Retinal pigment epithelial cell (primary cell): ENCODE measurements at regions not wholly inside any gene's neighbourhood (a gene's known extent, or its start where the extent isn't known, plus 50 kb on each side); places are given as distances from the start of the nearest gene placed in this dataset.
"Not testable (repeated sequence)": the region's sequence is repeated elsewhere in the genome, so short reads cannot be mapped to it uniquely, and the experiment has no call there.

ENCODE experiments used
- DNase-seq: peaks from one replicate; pipeline ENCODE4 v3.0.0-alpha.2; 2010; ENCODE audit warnings: low read depth
- H3K4me3 ChIP-seq: 2 replicates; pipeline ENCODE4 v1.5.1; 2011; ENCODE audit warnings: mild to moderate bottlenecking, low read length, control low read depth, moderate library complexity
- CTCF ChIP-seq: conservative IDR thresholded peaks from 2 replicates; pipeline ENCODE4 v1.5.1; 2011; ENCODE audit warnings: low read depth, low read length, control low read depth, inconsistent platforms

DNA sequence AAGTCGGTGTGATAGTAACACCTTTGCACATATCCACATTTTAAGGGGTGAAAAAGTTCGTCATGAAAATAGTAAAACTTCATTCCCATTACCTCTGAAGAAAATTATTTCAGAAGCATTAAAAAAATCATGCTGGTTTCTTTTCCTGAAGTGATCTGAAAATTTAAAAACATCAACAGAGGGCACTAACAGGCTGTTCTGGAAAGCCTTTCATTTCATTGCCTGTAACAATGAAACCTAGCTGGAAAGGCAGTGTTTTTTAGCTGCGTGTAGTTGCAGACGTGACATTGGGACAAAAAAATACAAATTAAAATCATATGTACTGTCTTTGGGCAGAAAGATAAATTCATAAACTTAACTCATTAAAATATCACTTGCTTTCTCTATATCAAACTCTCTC lies 993.8 kb downstream of the GBE1 start:
- no peak overlapping the region for H3K4me3 ChIP-seq
- TF ChIP-seq CTCF = peak; percentile 8
- DNase-seq = no peak

GRCh38 chr3:80754969-80755368 lies 987.2 kb upstream of the ROBO1 start:
- no peak overlapping the region for H3K4me3 ChIP-seq
- TF ChIP-seq CTCF = no peak
- no peak for DNase-seq

DNA sequence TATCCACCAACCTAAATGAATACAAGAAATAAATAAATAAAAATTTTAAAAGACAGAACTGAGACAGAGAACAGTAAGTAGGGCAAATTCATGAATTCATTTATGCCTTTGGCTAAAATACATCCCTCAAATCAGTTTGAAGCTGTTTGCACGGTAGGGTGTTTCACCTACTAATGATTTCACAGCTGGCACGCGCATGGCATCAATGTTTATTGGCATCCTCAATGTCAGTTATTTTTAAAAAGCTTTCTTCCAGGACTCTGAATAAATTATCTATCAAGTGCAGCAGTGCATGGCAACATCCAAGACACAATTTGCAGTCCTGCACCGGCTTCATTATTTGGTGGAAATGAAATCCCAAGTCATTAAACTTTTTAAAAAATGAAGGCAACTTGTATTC lies 985.2 kb upstream of the ROBO1 start:
- H3K4me3 ChIP-seq = no peak overlapping the region
- DNase-seq = no peak
- no peak for TF ChIP-seq CTCF

DNA sequence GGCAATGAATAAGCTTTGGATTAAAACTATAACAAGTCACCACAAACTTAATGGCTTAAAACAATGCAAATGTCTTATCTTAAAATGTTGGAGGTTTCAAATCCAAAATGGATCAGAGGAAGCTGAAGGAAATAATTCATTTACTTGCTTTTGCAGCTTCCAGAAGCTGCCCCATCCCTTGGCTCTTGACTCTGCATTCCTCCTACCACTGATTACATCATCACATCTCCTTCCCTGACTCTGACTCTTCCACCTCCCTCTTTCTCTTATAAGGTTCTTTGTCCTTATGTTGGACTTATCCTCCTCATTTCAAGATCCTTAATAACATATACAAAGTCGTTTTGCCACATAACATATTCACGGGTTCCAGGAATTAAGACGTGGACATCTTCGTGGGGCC lies 982.8 kb upstream of the ROBO1 start:
- TF ChIP-seq CTCF = no peak
- no peak overlapping the region for H3K4me3 ChIP-seq
- no peak for DNase-seq

DNA sequence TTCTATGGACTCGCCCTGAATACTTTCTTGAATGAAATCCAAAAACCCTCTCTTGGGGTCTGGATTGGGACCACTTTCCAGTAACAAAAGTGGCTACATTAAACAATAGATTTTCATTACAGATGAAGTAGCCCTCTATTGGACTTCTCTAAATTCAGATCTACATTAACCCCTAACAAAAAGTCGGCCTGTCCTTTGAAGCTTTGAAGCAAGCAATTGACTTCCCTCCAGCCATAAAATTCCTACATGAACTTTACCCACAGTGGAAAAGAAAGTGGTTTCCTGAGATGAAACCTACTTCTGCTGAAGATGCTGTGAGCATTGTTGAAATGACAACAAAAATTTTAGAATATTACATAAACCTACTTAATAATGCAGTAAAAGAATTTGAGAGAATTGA lies 967.1 kb upstream of the ROBO1 start:
- no peak overlapping the region for H3K4me3 ChIP-seq
- DNase-seq = no peak

GRCh38 chr3:80734483-80734882 lies 966.7 kb upstream of the ROBO1 start:
- no peak overlapping the region for H3K4me3 ChIP-seq
- DNase-seq = no peak
- TF ChIP-seq CTCF = no peak

More for the DNA sequence above, 967.1 kb upstream of the ROBO1 start:
- TF ChIP-seq CTCF = no peak

DNA sequence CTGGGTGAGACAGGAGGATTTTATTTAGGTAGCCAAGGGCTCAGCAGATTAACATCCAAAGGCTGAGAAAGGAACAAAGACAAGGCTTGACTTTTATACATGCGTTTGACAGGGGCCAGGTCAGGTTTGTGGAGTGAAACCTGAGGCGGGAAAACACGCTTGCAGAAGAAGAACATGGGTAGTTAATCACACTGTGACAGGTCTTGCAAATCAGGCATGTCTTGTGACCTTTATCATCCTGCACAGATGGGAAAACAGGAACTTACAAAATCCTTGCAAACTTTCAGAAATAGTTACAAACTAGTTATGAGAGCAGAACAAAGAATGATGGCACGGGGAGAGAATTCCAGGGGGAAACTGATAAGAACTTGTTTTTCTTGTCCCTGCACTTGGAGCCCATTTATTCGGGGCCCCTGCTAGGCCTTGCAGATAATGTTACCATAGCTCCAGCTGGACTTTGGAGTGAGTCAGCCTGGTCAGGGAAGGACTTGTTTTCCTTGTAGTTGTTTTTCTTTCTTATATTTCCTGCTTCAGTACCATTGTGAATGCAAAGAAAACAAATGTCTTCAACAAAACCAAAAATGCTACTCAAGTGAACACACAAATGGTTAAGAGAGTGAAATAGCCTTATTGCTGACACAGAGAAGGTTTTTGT lies 965.9 kb upstream of the ROBO1 start:
- no peak overlapping the region for H3K4me3 ChIP-seq
- no peak for TF ChIP-seq CTCF
- DNase-seq = peak; percentile 16

DNA sequence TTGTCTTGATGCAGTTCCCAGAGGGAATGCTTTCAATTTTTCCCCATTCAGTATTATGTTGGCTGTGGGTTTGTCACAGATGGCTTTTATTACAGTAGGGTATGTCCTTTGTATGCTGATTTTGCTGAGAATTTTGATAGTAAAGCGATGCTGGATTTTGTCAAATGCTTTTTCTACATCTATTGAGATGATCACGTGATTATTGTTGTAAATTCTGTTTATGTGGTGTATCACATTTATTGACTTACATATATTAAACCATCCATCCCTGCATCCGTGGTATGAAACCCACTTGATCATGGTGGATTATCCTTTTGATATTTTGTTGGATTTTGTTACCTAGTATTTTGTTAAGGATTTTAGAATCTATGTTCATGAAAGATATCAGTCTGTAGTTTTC lies 959.8 kb upstream of the ROBO1 start:
- H3K4me3 ChIP-seq, DNase-seq: not testable (repeated sequence)

- not testable (repeated sequence) for DNase-seq, H3K4me3 ChIP-seq
Observed at GRCh38 chr3:80709597-80710322, 942.0 kb upstream of the ROBO1 start.
